Neural cell (in vitro differentiated cells): ENCODE measurements at regions not wholly inside any gene's neighbourhood (a gene's known extent, or its start where the extent isn't known, plus 50 kb on each side); places are given as distances from the start of the nearest gene placed in this dataset.

Source experiments
- H2AFZ ChIP-seq: fragments of 200-600, 300-800 bp; sonication (generic), shearing (Covaris generic); 2 replicates; pipeline ENCODE4 v1.6.0; 2014; ENCODE audit warnings: low read depth, mild to moderate bottlenecking, antibody characterized with exemption, low read length, moderate library complexity
- H3F3A ChIP-seq: fragments of 200-600 bp; shearing (Covaris generic); 2 replicates; pipeline ENCODE4 v1.6.1; 2016; ENCODE audit warnings: mild to moderate bottlenecking, moderate library complexity, mixed read lengths, antibody characterized with exemption, low read length; ENCODE audit not compliant: insufficient read depth, poor library complexity, severe bottlenecking
- H3K27ac ChIP-seq: fragments of 200-600, 300-800 bp; sonication (generic), shearing (Covaris generic); 2 replicates; pipeline ENCODE4 v1.5.1; 2014; ENCODE audit warnings: mild to moderate bottlenecking, low read length, moderate library complexity
- H3K27me3 ChIP-seq: fragments of 300-800, 200-600 bp; sonication (generic), shearing (Covaris generic); 2 replicates; pipeline ENCODE4 v1.6.0; 2014; ENCODE audit warnings: mild to moderate bottlenecking, low read depth, low read length, moderate library complexity; ENCODE audit not compliant: insufficient read depth
- H3K36me3 ChIP-seq: fragments of 300-800, 200-600 bp; sonication (generic), shearing (Covaris generic); 2 replicates; pipeline ENCODE4 v1.5.1; 2014; ENCODE audit warnings: mild to moderate bottlenecking, antibody characterized with exemption, low read length, moderate library complexity; ENCODE audit not compliant: insufficient read depth
- H3K4me2 ChIP-seq: fragments of 300-800, 200-600 bp; sonication (generic), shearing (Covaris generic); 2 replicates; pipeline ENCODE4 v1.6.0; 2014; ENCODE audit warnings: mild to moderate bottlenecking, low read length
- H3K4me3 ChIP-seq: fragments of 300-800, 200-600 bp; sonication (generic), shearing (Covaris generic); 2 replicates; pipeline ENCODE4 v1.5.1; 2014; ENCODE audit warnings: mild to moderate bottlenecking, low read length, moderate library complexity
- H3K79me2 ChIP-seq: fragments of 200-600 bp; shearing (Covaris generic); replicated peaks from 2 replicates; pipeline ENCODE4 v1.6.0; 2014; ENCODE audit warnings: mild to moderate bottlenecking, low read length, moderate library complexity; ENCODE audit not compliant: insufficient read depth
- H3K9ac ChIP-seq: fragments of 300-800, 200-600 bp; sonication (generic), shearing (Covaris generic); 2 replicates; pipeline ENCODE4 v1.6.1; 2016; ENCODE audit warnings: mild to moderate bottlenecking, low read length, mixed read lengths
- H3K9me2 ChIP-seq: fragments of 200-600 bp; shearing (Covaris generic); 2 replicates; pipeline ENCODE4 v1.6.1; 2016; ENCODE audit warnings: mild to moderate bottlenecking, low read length, mixed read lengths; ENCODE audit not compliant: insufficient read depth
- H3K9me3 ChIP-seq: fragments of 200-600, 300-800 bp; sonication (generic), shearing (Covaris generic); 2 replicates; pipeline ENCODE4 v1.6.1; 2016; ENCODE audit warnings: mild to moderate bottlenecking, mixed run types, low read length, moderate library complexity, mixed read lengths
- H4K20me1 ChIP-seq: fragments of 200-600 bp; shearing (Covaris generic); 2 replicates; pipeline ENCODE4 v1.6.1; 2016; ENCODE audit warnings: mild to moderate bottlenecking, mixed run types; ENCODE audit not compliant: insufficient read depth
- CTCF ChIP-seq: fragments of 450-650 bp; IDR thresholded peaks from 2 replicates; pipeline ENCODE4 v1.5.1; 2014; ENCODE audit warnings: antibody characterized with exemption, mild to moderate bottlenecking, moderate library complexity; ENCODE audit not compliant: poor library complexity, severe bottlenecking
- EP300 ChIP-seq: fragments of 450-650 bp; conservative IDR thresholded peaks from 2 replicates; pipeline ENCODE4 v1.6.1; 2014; ENCODE audit warnings: antibody characterized with exemption, mild to moderate bottlenecking, moderate library complexity; ENCODE audit not compliant: poor library complexity, severe bottlenecking
- EZH2 ChIP-seq: fragments of 200-600, 300-800 bp; shearing (Covaris generic), sonication (generic); IDR thresholded peaks from 2 replicates; pipeline ENCODE4 v1.6.1; 2014; ENCODE audit warnings: antibody characterized with exemption, low read length, borderline replicate concordance, mild to moderate bottlenecking; ENCODE audit not compliant: insufficient read depth, poor library complexity, severe bottlenecking
- MXI1 ChIP-seq: fragments of 450-650 bp; conservative IDR thresholded peaks from 2 replicates; pipeline ENCODE4 v1.6.1; 2014; ENCODE audit warnings: antibody characterized with exemption, mild to moderate bottlenecking; ENCODE audit not compliant: poor library complexity, severe bottlenecking
- POLR2AphosphoS5 ChIP-seq: IDR thresholded peaks from 2 replicates; pipeline ENCODE4 v1.6.1; 2012
- RAD21 ChIP-seq: fragments of 450-650 bp; conservative IDR thresholded peaks from 2 replicates; pipeline ENCODE4 v1.6.1; 2014; ENCODE audit warnings: antibody characterized with exemption, mild to moderate bottlenecking, moderate library complexity
- SMC3 ChIP-seq: fragments of 450-650 bp; conservative IDR thresholded peaks from 2 replicates; pipeline ENCODE4 v1.6.1; 2014; ENCODE audit warnings: antibody characterized with exemption, mild to moderate bottlenecking, moderate library complexity; ENCODE audit not compliant: poor library complexity
- TAF1 ChIP-seq: IDR thresholded peaks from 2 replicates; pipeline ENCODE4 v1.6.1; 2012; ENCODE audit warnings: low read depth
- TF ChIP-seq, protein P1 (sequence below): IDR thresholded peaks from 2 replicates; pipeline ENCODE4 v1.6.1; 2012; ENCODE audit warnings: borderline replicate concordance

DNA sequence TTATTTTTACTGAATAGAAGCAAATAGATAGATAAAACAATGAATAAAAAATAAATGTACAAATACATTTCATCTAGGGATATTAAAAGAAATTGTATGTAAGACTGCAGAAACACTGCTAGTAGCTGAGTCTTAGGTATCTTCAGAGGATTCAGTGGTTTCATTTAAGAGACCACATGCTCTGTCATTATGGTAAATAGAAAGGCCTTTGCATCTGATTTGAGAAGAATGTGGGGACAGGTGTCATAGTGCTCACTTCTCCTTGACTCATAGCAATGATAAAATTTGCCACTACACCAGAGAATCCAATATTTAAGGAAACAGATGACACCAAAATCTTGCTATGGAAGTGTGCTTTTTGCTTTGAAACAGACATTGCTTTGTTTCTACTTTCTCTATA is 59.8 kb upstream of the PPP1R2C start:
- no peak overlapping the region for H3K27ac ChIP-seq
- H3K9ac ChIP-seq, result no peak overlapping the region
- no peak for TF ChIP-seq CTCF
- TF ChIP-seq EZH2, result no peak
- TF ChIP-seq POLR2AphosphoS5, result no peak
- TF ChIP-seq EP300, result no peak
- TF ChIP-seq SMC3, result no peak
- TF ChIP-seq MXI1, result no peak
- TF ChIP-seq, protein P1, sequence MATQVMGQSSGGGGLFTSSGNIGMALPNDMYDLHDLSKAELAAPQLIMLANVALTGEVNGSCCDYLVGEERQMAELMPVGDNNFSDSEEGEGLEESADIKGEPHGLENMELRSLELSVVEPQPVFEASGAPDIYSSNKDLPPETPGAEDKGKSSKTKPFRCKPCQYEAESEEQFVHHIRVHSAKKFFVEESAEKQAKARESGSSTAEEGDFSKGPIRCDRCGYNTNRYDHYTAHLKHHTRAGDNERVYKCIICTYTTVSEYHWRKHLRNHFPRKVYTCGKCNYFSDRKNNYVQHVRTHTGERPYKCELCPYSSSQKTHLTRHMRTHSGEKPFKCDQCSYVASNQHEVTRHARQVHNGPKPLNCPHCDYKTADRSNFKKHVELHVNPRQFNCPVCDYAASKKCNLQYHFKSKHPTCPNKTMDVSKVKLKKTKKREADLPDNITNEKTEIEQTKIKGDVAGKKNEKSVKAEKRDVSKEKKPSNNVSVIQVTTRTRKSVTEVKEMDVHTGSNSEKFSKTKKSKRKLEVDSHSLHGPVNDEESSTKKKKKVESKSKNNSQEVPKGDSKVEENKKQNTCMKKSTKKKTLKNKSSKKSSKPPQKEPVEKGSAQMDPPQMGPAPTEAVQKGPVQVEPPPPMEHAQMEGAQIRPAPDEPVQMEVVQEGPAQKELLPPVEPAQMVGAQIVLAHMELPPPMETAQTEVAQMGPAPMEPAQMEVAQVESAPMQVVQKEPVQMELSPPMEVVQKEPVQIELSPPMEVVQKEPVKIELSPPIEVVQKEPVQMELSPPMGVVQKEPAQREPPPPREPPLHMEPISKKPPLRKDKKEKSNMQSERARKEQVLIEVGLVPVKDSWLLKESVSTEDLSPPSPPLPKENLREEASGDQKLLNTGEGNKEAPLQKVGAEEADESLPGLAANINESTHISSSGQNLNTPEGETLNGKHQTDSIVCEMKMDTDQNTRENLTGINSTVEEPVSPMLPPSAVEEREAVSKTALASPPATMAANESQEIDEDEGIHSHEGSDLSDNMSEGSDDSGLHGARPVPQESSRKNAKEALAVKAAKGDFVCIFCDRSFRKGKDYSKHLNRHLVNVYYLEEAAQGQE, result no peak
- no peak for TF ChIP-seq RAD21
- TF ChIP-seq TAF1, result no peak
- H2AFZ ChIP-seq, result no peak overlapping the region
- H4K20me1 ChIP-seq, result no peaks in the 10 kb centered on the region
- no peaks in the 10 kb centered on the region for H3K36me3 ChIP-seq
- no peaks in the 10 kb centered on the region for H3K79me2 ChIP-seq
- no peak overlapping the region for H3K4me3 ChIP-seq
- H3F3A ChIP-seq, result no peaks in the 10 kb centered on the region
- no peak overlapping the region for H3K4me2 ChIP-seq
- no peaks in the 10 kb centered on the region for H3K9me3 ChIP-seq
- no peaks in the 10 kb centered on the region for H3K9me2 ChIP-seq
- H3K27me3 ChIP-seq, result no peaks in the 10 kb centered on the region

- TF ChIP-seq POLR2AphosphoS5 (no peak), SMC3 (no peak), RAD21 (no peak), TAF1 (no peak), EP300 (no peak), MXI1 (no peak), EZH2 (no peak), CTCF (no peak)
- TF ChIP-seq, protein P1, result no peak
- H3K4me3 ChIP-seq, result no peak overlapping the region
- H3K36me3 ChIP-seq, result no peaks in the 10 kb centered on the region
Measured at GRCh38 chrX:42839632-42840031, 61.7 kb upstream of the PPP1R2C start.

More at GRCh38 chrX:42839632-42840031, 61.7 kb upstream of the PPP1R2C start:
- Histone ChIP-seq H3K4me2 (no peak overlapping the region), H3K9ac (no peak overlapping the region), H3K27ac (no peak overlapping the region), H3K79me2 (no peaks in the 10 kb centered on the region), H4K20me1 (no peaks in the 10 kb centered on the region), H3K9me3 (no peaks in the 10 kb centered on the region), H3K27me3 (no peaks in the 10 kb centered on the region), H2AFZ (no peak overlapping the region), H3K9me2 (no peaks in the 10 kb centered on the region), H3F3A (no peaks in the 10 kb centered on the region)
